Keratinocyte (primary cell): ENCODE measurements at regions not wholly inside any gene's neighbourhood (a gene's known extent, or its start where the extent isn't known, plus 50 kb on each side); places are given as distances from the start of the nearest gene placed in this dataset.

Source experiments
- EZH2 ChIP-seq: IDR thresholded peaks from one replicate; pipeline ENCODE4 v1.6.1; 2012; ENCODE audit warnings: inconsistent platforms, mild to moderate bottlenecking, low read length, moderate library complexity
- TF ChIP-seq, protein P1 (sequence below), 3 experiments: IDR thresholded peaks in 1 of 3; conservative IDR thresholded peaks in 1 of 3; optimal IDR thresholded peaks in 1 of 3; 2 replicates in 2 of 3; 3 replicates in 1 of 3; pipeline versions ENCODE3 to v1.5.1; 2011; ENCODE audit warnings: low read length in 3 of 3, mild to moderate bottlenecking in 3 of 3, moderate library complexity in 2 of 3, control low read depth in 1 of 3, inconsistent platforms in 1 of 3; ENCODE audit not compliant: insufficient read depth in 2 of 3; ENCODE audit errors: extremely low read depth in 1 of 3

DNA sequence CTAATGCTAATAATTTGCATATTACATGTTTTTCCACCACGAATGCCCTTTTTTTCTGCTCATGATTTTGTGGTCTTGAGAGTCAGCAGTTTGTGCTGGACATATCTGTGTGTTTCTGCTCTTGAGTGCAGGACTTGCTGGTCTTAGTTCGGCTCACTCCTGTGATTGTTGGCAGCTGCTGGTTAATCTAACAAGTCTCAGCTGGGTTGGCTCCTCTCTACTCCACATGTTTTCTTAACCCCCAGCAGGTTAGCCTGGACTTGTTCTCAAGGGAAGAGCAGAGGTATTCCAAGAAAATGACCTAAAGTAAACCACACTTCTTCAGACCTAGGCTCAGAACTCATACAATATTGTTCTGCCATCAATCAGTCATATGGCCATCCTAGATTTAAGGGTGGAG lies 1238.9 kb downstream of the XPNPEP1 start:
- TF ChIP-seq, protein P1, sequence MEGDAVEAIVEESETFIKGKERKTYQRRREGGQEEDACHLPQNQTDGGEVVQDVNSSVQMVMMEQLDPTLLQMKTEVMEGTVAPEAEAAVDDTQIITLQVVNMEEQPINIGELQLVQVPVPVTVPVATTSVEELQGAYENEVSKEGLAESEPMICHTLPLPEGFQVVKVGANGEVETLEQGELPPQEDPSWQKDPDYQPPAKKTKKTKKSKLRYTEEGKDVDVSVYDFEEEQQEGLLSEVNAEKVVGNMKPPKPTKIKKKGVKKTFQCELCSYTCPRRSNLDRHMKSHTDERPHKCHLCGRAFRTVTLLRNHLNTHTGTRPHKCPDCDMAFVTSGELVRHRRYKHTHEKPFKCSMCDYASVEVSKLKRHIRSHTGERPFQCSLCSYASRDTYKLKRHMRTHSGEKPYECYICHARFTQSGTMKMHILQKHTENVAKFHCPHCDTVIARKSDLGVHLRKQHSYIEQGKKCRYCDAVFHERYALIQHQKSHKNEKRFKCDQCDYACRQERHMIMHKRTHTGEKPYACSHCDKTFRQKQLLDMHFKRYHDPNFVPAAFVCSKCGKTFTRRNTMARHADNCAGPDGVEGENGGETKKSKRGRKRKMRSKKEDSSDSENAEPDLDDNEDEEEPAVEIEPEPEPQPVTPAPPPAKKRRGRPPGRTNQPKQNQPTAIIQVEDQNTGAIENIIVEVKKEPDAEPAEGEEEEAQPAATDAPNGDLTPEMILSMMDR (optimal IDR thresholded peaks at IDR 0.05 in 1 of 3, IDR thresholded peaks at IDR 0.05 in 1 of 3, conservative IDR thresholded peaks at IDR 0.05 in 1 of 3; ENCODE audit: extremely low read depth in 1 of 3, insufficient read depth in 2 of 3, low read length in 3 of 3), result no peak
- TF ChIP-seq EZH2, result no peak
